ENCODE measurements at regions not wholly inside any gene's neighbourhood (a gene's known extent, or its start where the extent isn't known, plus 50 kb on each side); places are given as distances from the start of the nearest gene placed in this dataset.

- H3K36me3 ChIP-seq (ENCODE audit: control insufficient read depth, insufficient read depth, low read length), result no peaks in the 10 kb centered on the region
- intact Hi-C loops (cut with micrococcal nuclease), result no loop called here
- no peak overlapping the region for H3K4me3 ChIP-seq (ENCODE audit: insufficient read depth, low read depth, low read length)
- no peak overlapping the region for H3K9ac ChIP-seq (ENCODE audit: low read depth, low read length)
- H3K56ac ChIP-seq (ENCODE audit: extremely low read depth, insufficient read depth, low read length), result no peak overlapping the region
- dilution Hi-C loops (cut with HindIII; ENCODE audit: low sequenced_read_pairs, unreplicated experiment), result no loop called here
- no peak overlapping the region for H3K4me2 ChIP-seq (ENCODE audit: low read depth, low read length)
- H4K8ac ChIP-seq (ENCODE audit: low read depth in 2 of 2, low read length in 2 of 2), result no peak overlapping the region
- no peak overlapping the region for H2AK5ac ChIP-seq (ENCODE audit: low read depth, low read length)
- BruUV-seq (replicated peaks), result no TSS peak
- H4K91ac ChIP-seq (ENCODE audit: insufficient read depth, low read depth, low read length), result no peak overlapping the region
- no peaks in the 10 kb centered on the region for H3K27me3 ChIP-seq (ENCODE audit: control insufficient read depth, insufficient read depth, low read length)
- no peak overlapping the region for H3K18ac ChIP-seq (ENCODE audit: low read depth, low read length)
- no peak overlapping the region for H3K23ac ChIP-seq (ENCODE audit: low read depth, low read length)
- ATAC-seq (ENCODE audit: low read depth) (no peak), DNase-seq (no peak)
- H2BK5ac ChIP-seq (ENCODE audit: low read depth, low read length, poor library complexity, severe bottlenecking), result no peak overlapping the region
- H2BK120ac ChIP-seq (ENCODE audit: low read depth, low read length), result no peak overlapping the region
- no peaks in the 10 kb centered on the region for H3K79me1 ChIP-seq (ENCODE audit: low read depth in 1 of 2, low read length in 2 of 2)
- no peak overlapping the region for H3K4ac ChIP-seq (ENCODE audit: low read depth, low read length)
- H3K9me3 ChIP-seq (ENCODE audit: control insufficient read depth, insufficient read depth, low read length), result no peaks in the 10 kb centered on the region
- ChIA-PET CTCF (no interaction called here), POLR2A (ENCODE audit: unreplicated experiment) (no interaction called here)
- no peak overlapping the region for H3K14ac ChIP-seq (replicated peaks; ENCODE audit: low read depth, low read length)
- H3K27ac ChIP-seq (ENCODE audit: insufficient read depth, low read length), result no peak overlapping the region
- TF ChIP-seq MXI1 (IDR thresholded peaks at IDR 0.05; ENCODE audit: borderline replicate concordance, low read depth, low read length), result no peak
- TF ChIP-seq RFX5 (IDR thresholded peaks at IDR 0.05; ENCODE audit: low read depth, low read length), result no peak
- no peak for TF ChIP-seq USF2 (IDR thresholded peaks at IDR 0.05; ENCODE audit: low read depth, low read length)
- TF ChIP-seq RAD21 (IDR thresholded peaks at IDR 0.05; ENCODE audit: low read length), result no peak
- no peak for TF ChIP-seq ELK1 (IDR thresholded peaks at IDR 0.05; ENCODE audit: borderline replicate concordance, low read depth, low read length)
- no peak for TF ChIP-seq RCOR1 (IDR thresholded peaks at IDR 0.05; ENCODE audit: insufficient replicate concordance, low read length)
- no peak for TF ChIP-seq FOS (IDR thresholded peaks at IDR 0.05; ENCODE audit: low read depth, low read length)
- TF ChIP-seq SMC3 (IDR thresholded peaks at IDR 0.05; ENCODE audit: low read depth, low read length), result no peak
- TF ChIP-seq NFE2L2 (IDR thresholded peaks at IDR 0.05; ENCODE audit: low read depth, low read length), result no peak
- TF ChIP-seq CEBPB (IDR thresholded peaks at IDR 0.05; ENCODE audit: low read depth, low read length), result no peak
- no peak for TF ChIP-seq BHLHE40 (IDR thresholded peaks at IDR 0.05; ENCODE audit: low read depth, low read length)
- TF ChIP-seq MAZ (IDR thresholded peaks at IDR 0.05; ENCODE audit: borderline replicate concordance, low read depth, low read length), result no peak
- no peak for TF ChIP-seq POLR2A (IDR thresholded peaks at IDR 0.05; ENCODE audit: low read depth, low read length)
- no peak for TF ChIP-seq CHD1 (IDR thresholded peaks at IDR 0.05; ENCODE audit: low read depth, low read length)
- TF ChIP-seq MAFK (IDR thresholded peaks at IDR 0.05; ENCODE audit: low read depth, low read length), result no peak
- TF ChIP-seq CTCF (conservative IDR thresholded peaks at IDR 0.05; ENCODE audit: low read depth, low read length), result no peak
- H2BK20ac ChIP-seq (ENCODE audit: low read depth, low read length), result no peak overlapping the region
- no peaks in the 10 kb centered on the region for H3K9me1 ChIP-seq (ENCODE audit: insufficient read depth, low read length)
- WGBS, 2 experiments (ENCODE audit: extremely low coverage in 2 of 2, insufficient read length in 1 of 2), result no CpG with 5 or more reads among the region's 2 CpGs
- no peak overlapping the region for H2AFZ ChIP-seq (replicated peaks; ENCODE audit: low read length, poor library complexity)
- no peak overlapping the region for H2AK9ac ChIP-seq (replicated peaks; ENCODE audit: low read depth, low read length, poor library complexity)
- in situ Hi-C loops (cut with MboI; ENCODE audit: low sequenced_read_pairs), result no loop called here
- H2BK15ac ChIP-seq (ENCODE audit: low read depth, low read length), result no peak overlapping the region
- H3K4me1 ChIP-seq (ENCODE audit: control insufficient read depth, insufficient read depth, low read length), result no peaks in the 10 kb centered on the region
- H4K20me1 ChIP-seq (ENCODE audit: insufficient read depth, low read length), result no peaks in the 10 kb centered on the region
- H4K5ac ChIP-seq (ENCODE audit: low read depth, low read length), result no peak overlapping the region
Measured at GRCh38 chr2:22027345-22028005, 903.7 kb downstream of the TDRD15 start.

Measured in IMR-90 (cell line).